SK-N-SH (cell line): ENCODE measurements at regions not wholly inside any gene's neighbourhood (a gene's known extent, or its start where the extent isn't known, plus 50 kb on each side); places are given as distances from the start of the nearest gene placed in this dataset.

Source experiments
- CTCF ChIA-PET: fragments of 300-600, 350-600 bp; formaldehyde crosslinking; extraction: SDS; loops from one replicate; lab custom pipeline; 2021; lab: Yijun Ruan, JAX
- POLR2A ChIA-PET: fragments of 350-600 bp; sonication (Branson Sonifier 250); formaldehyde crosslinking; extraction: SDS; loops from one replicate; lab custom pipeline; 2020; ENCODE audit warnings: antibody characterized with exemption, inconsistent platforms; lab: Yijun Ruan, JAX
- DNase-seq: peaks from one replicate; pipeline ENCODE4 v3.0.0; 2012
- H2AFZ ChIP-seq: fragments of 200-600 bp; sonication (generic); 2 replicates; pipeline ENCODE4 v1.8.1; 2016; ENCODE audit warnings: antibody characterized with exemption, mild to moderate bottlenecking, low read depth
- H3F3A ChIP-seq: fragments of 200-600 bp; sonication (generic); replicated peaks from 2 replicates; pipeline ENCODE3; 2016; ENCODE audit warnings: antibody characterized with exemption, mild to moderate bottlenecking; ENCODE audit not compliant: insufficient read depth
- H3K27ac ChIP-seq, 2 experiments: fragments of 200-500 bp in 1 of 2; fragments of 200-600 bp in 1 of 2; sonication (Bioruptor generic) in 1 of 2; sonication (generic), shearing (Covaris generic) in 1 of 2; 2 replicates each; pipeline versions ENCODE4 v1.5.1 to v1.6.1; 2014 to 2016; ENCODE audit warnings: low read depth in 2 of 2, inconsistent platforms in 1 of 2, low read length in 1 of 2, mild to moderate bottlenecking in 1 of 2, mixed read lengths in 1 of 2
- H3K27me3 ChIP-seq: fragments of 200-600 bp; sonication (generic), shearing (Covaris generic); 2 replicates; pipeline ENCODE4 v1.6.1; 2016; ENCODE audit warnings: mixed run types; ENCODE audit not compliant: insufficient read depth
- H3K36me3 ChIP-seq, 2 experiments: fragments of 200-500 bp in 1 of 2; fragments of 200-600 bp in 1 of 2; sonication (Bioruptor generic) in 1 of 2; sonication (generic) in 1 of 2; replicated peaks in 1 of 2; 2 replicates each; pipeline versions ENCODE3 to v1.5.1; 2014 to 2016; ENCODE audit warnings: low read length in 1 of 2, mild to moderate bottlenecking in 1 of 2; ENCODE audit not compliant: insufficient read depth in 2 of 2, control insufficient read depth in 1 of 2
- H3K4me1 ChIP-seq, 2 experiments: fragments of 200-500 bp in 1 of 2; fragments of 200-600 bp in 1 of 2; sonication (Bioruptor generic) in 1 of 2; sonication (generic), shearing (Covaris generic) in 1 of 2; 2 replicates each; pipeline versions ENCODE4 v1.5.1 to v1.6.1; 2014 to 2016; ENCODE audit warnings: low read depth in 1 of 2, low read length in 1 of 2, mixed run types in 1 of 2; ENCODE audit not compliant: insufficient read depth in 2 of 2, control insufficient read depth in 1 of 2
- H3K4me2 ChIP-seq: fragments of 200-600 bp; sonication (generic), shearing (Covaris generic); 2 replicates; pipeline ENCODE4 v1.6.1; 2017; ENCODE audit warnings: mixed run types
- H3K4me3 ChIP-seq, 2 experiments: fragments of 200-500 bp in 1 of 2; fragments of 200-600 bp in 1 of 2; sonication (Bioruptor generic) in 1 of 2; sonication (generic), shearing (Covaris generic) in 1 of 2; 2 replicates each; pipeline versions ENCODE4 v1.5.1 to v1.8.1; 2014 to 2016; ENCODE audit warnings: low read depth in 2 of 2, inconsistent platforms in 1 of 2, low read length in 1 of 2, mild to moderate bottlenecking in 1 of 2, mixed read lengths in 1 of 2, moderate library complexity in 1 of 2
- H3K79me2 ChIP-seq: fragments of 200-600 bp; sonication (generic); 2 replicates; pipeline ENCODE4 v1.8.1; 2017; ENCODE audit warnings: mild to moderate bottlenecking; ENCODE audit not compliant: insufficient read depth
- H3K9ac ChIP-seq: fragments of 200-600 bp; sonication (generic); 2 replicates; pipeline ENCODE4 v1.6.1; 2017; ENCODE audit warnings: mixed run types
- H3K9me2 ChIP-seq: fragments of 200-600 bp; sonication (generic); 2 replicates; pipeline ENCODE4 v1.6.1; 2017; ENCODE audit warnings: mixed run types
- H3K9me3 ChIP-seq: fragments of 200-600 bp; sonication (generic); 2 replicates; pipeline ENCODE4 v1.6.1; 2017; ENCODE audit warnings: mixed run types, mild to moderate bottlenecking, moderate library complexity
- H4K20me1 ChIP-seq: fragments of 200-600 bp; sonication (generic); 2 replicates; pipeline ENCODE4 v1.6.1; 2017; ENCODE audit warnings: mild to moderate bottlenecking, mixed run types; ENCODE audit not compliant: insufficient read depth
- ELF1 ChIP-seq: IDR thresholded peaks from 2 replicates; pipeline ENCODE4 v1.4.0; 2012
- EP300 ChIP-seq, 2 experiments: IDR thresholded peaks; 2 replicates each; pipeline versions ENCODE4 v1.4.0 to v1.6.1; 2012; ENCODE audit warnings: borderline replicate concordance in 1 of 2, low read depth in 1 of 2, low read length in 1 of 2
- EZH2phosphoT487 ChIP-seq: fragments of 200-600 bp; sonication (generic); IDR thresholded peaks from 2 replicates; pipeline ENCODE4 v1.6.1; 2017; ENCODE audit warnings: low read depth, mixed run types, mild to moderate bottlenecking, antibody characterized with exemption, moderate library complexity, borderline replicate concordance
- FOXJ3 ChIP-seq: sonication (generic); formaldehyde crosslinking; IDR thresholded peaks from 2 replicates; pipeline ENCODE4 v1.5.1; 2020; ENCODE audit warnings: mild to moderate bottlenecking, missing genetic modification reagents
- FOXM1 ChIP-seq: IDR thresholded peaks from 2 replicates; pipeline ENCODE4 v1.4.0; 2012; ENCODE audit warnings: low read depth, mild to moderate bottlenecking
- GABPA ChIP-seq: IDR thresholded peaks from 2 replicates; pipeline ENCODE4 v1.4.0; 2012; ENCODE audit warnings: low read depth, mild to moderate bottlenecking
- GATA2 ChIP-seq: sonication (generic); formaldehyde crosslinking; IDR thresholded peaks from 2 replicates; pipeline ENCODE4 v1.5.0; 2020; ENCODE audit warnings: mild to moderate bottlenecking, missing genetic modification reagents
- JUND ChIP-seq: IDR thresholded peaks from 2 replicates; pipeline ENCODE4 v1.4.0; 2012
- MAX ChIP-seq: IDR thresholded peaks from 2 replicates; pipeline ENCODE4 v1.4.0; 2012; ENCODE audit warnings: low read depth
- MEF2A ChIP-seq: IDR thresholded peaks from 2 replicates; pipeline ENCODE4 v1.4.0; 2012; ENCODE audit warnings: low read depth, borderline replicate concordance
- MXI1 ChIP-seq: IDR thresholded peaks from 2 replicates; pipeline ENCODE4 v1.6.1; 2012; ENCODE audit warnings: mild to moderate bottlenecking, low read depth, low read length, improper control_type of control experiment
- NRF1 ChIP-seq: IDR thresholded peaks from 2 replicates; pipeline ENCODE4 v1.6.1; 2012; ENCODE audit warnings: low read depth, mild to moderate bottlenecking, low read length
- RAD21 ChIP-seq: IDR thresholded peaks from 2 replicates; pipeline ENCODE4 v1.6.1; 2012; ENCODE audit warnings: mild to moderate bottlenecking, low read length
- REST ChIP-seq: IDR thresholded peaks from 2 replicates; pipeline ENCODE4 v1.6.1; 2012; ENCODE audit warnings: mild to moderate bottlenecking, low read depth, low read length, moderate library complexity
- RFX5 ChIP-seq: IDR thresholded peaks from 2 replicates; pipeline ENCODE4 v1.6.1; 2012; ENCODE audit warnings: mild to moderate bottlenecking, improper control_type of control experiment, low read length
- ZBTB33 ChIP-seq: IDR thresholded peaks from 2 replicates; pipeline ENCODE4 v1.4.0; 2012; ENCODE audit warnings: low read depth, borderline replicate concordance
- WGBS: methylation state at CpG from one replicate; pipeline ENCODE4 v1.1.6; 2017; ENCODE audit warnings: low lambda C conversion rate; 5-methylcytosine and 5-hydroxymethylcytosine counted together
- TF ChIP-seq, protein P1 (sequence below): fragments of 150-350 bp; IDR thresholded peaks from 2 replicates; pipeline ENCODE4 v1.6.1; 2016; ENCODE audit warnings: mild to moderate bottlenecking, low read depth, low read length
- TF ChIP-seq, protein P2 (sequence below): IDR thresholded peaks from 2 replicates; pipeline ENCODE4 v1.4.0; 2012; ENCODE audit warnings: low read depth, borderline replicate concordance
- TF ChIP-seq, protein P3 (sequence below): IDR thresholded peaks from 2 replicates; pipeline ENCODE4; 2012

DNA sequence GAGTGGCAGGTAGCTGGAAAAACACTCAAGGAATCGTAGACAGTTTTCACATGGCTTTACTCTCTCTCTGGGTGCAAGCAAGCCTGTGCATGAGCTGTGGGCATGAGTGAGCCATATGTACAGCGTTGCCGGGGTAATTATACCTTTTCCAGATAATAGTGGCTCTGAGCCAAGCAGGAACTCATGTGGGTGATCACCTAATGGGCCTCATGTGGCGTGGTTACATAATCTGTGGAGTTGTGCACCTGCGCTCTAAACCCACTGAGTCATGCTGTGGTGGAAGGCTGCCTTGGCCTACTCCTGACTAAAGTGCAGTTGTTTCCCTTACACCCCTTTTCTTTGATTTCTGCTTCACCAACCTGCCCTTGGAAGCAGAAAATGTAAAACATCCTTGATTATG, 1564.5 kb upstream of the PCDH10 start (continued):
- TF ChIP-seq, protein P1, sequence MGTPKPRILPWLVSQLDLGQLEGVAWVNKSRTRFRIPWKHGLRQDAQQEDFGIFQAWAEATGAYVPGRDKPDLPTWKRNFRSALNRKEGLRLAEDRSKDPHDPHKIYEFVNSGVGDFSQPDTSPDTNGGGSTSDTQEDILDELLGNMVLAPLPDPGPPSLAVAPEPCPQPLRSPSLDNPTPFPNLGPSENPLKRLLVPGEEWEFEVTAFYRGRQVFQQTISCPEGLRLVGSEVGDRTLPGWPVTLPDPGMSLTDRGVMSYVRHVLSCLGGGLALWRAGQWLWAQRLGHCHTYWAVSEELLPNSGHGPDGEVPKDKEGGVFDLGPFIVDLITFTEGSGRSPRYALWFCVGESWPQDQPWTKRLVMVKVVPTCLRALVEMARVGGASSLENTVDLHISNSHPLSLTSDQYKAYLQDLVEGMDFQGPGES: no peak
- TF ChIP-seq ELF1: no peak

DNA sequence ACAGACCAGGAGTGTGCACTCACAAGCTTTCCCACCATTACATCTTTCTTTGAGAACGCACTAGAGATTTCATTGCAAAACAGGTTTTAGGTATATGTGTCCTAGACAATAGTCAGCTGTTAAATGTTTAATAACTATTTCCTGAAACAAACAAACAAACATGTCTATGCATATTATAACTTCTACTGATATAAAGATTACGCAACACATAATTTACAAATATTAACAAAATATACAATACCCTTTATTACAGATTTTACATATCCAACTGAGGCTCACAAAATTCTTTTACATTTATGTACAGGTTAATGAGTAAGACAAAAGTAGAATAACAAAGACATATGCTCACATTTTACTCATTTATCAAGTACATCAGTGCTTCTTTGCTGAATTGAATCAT, 1554.0 kb upstream of the PCDH10 start:
- DNase-seq: no peak
- H3K79me2 ChIP-seq: no peaks in the 10 kb centered on the region
- H3K4me1 ChIP-seq: no peaks in the 10 kb centered on the region
- H3K27me3 ChIP-seq: no peaks in the 10 kb centered on the region
- H3F3A ChIP-seq: no peaks in the 10 kb centered on the region
- no peak overlapping the region for H3K4me2 ChIP-seq
- H3K27ac ChIP-seq: no peak overlapping the region
- H3K9ac ChIP-seq: no peak overlapping the region
- no peaks in the 10 kb centered on the region for H3K36me3 ChIP-seq
- POLR2A ChIA-PET: no interaction called here
- no peaks in the 10 kb centered on the region for H3K9me3 ChIP-seq
- H2AFZ ChIP-seq: no peak overlapping the region
- WGBS: 74% methylated on average over 2 of the region's 2 CpGs
- H3K9me2 ChIP-seq: no peaks in the 10 kb centered on the region
- no peak overlapping the region for H3K4me3 ChIP-seq
- H4K20me1 ChIP-seq: no peaks in the 10 kb centered on the region
- CTCF ChIA-PET: no interaction called here
- TF ChIP-seq MXI1 (no peak), MEF2A (no peak), NRF1 (no peak), EZH2phosphoT487 (no peak), MAX (no peak), GABPA (no peak), FOXM1 (no peak), FOXJ3 (no peak), ELF1 (no peak), ZBTB33 (no peak), REST (no peak), GATA2 (CRISPR knock-in tag) (no peak), EP300 (IDR thresholded peaks at IDR 0.05; ENCODE audit: borderline replicate concordance in 1 of 2, low read depth in 1 of 2, low read length in 1 of 2) (no peak), RFX5 (no peak), RAD21 (no peak), JUND (no peak)
- TF ChIP-seq, protein P2, sequence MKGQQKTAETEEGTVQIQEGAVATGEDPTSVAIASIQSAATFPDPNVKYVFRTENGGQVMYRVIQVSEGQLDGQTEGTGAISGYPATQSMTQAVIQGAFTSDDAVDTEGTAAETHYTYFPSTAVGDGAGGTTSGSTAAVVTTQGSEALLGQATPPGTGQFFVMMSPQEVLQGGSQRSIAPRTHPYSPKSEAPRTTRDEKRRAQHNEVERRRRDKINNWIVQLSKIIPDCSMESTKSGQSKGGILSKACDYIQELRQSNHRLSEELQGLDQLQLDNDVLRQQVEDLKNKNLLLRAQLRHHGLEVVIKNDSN: no peak
- TF ChIP-seq, protein P3, sequence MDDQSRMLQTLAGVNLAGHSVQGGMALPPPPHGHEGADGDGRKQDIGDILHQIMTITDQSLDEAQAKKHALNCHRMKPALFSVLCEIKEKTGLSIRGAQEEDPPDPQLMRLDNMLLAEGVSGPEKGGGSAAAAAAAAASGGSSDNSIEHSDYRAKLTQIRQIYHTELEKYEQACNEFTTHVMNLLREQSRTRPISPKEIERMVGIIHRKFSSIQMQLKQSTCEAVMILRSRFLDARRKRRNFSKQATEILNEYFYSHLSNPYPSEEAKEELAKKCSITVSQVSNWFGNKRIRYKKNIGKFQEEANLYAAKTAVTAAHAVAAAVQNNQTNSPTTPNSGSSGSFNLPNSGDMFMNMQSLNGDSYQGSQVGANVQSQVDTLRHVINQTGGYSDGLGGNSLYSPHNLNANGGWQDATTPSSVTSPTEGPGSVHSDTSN: no peak
